GM21576 (cell line): ENCODE measurements at regions not wholly inside any gene's neighbourhood (a gene's known extent, or its start where the extent isn't known, plus 50 kb on each side); places are given as distances from the start of the nearest gene placed in this dataset.
"Not testable (repeated sequence)": the region's sequence is repeated elsewhere in the genome, so short reads cannot be mapped to it uniquely, and the experiment has no call there.

Experiments
- ATAC-seq: cut with Tn5 transposase; IDR thresholded peaks from one replicate; pipeline ENCODE4 v1.9.1; 2021; ENCODE audit warnings: mild to moderate bottlenecking, moderate library complexity; ENCODE audit not compliant: unreplicated experiment

DNA sequence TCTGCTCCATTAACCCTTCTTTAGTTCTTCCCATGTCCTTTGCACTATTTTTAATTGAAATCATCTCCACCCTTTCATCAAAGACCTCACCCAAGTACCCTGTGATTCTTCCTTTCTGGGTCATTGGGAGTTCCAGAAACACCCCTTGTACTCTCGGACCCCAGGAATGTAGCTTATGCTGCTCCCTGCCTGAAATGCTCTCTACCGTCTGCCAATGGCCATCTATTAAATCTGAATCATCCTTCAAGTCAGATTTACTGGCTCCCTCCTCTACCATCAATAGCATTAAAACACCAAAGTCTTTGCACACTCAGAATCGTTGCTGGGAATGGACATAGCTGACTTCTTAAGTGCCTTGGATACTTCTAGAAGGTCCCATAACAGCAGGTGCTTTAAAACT, 73.2 kb upstream of the GADD45A start:
- ATAC-seq: no peak

DNA sequence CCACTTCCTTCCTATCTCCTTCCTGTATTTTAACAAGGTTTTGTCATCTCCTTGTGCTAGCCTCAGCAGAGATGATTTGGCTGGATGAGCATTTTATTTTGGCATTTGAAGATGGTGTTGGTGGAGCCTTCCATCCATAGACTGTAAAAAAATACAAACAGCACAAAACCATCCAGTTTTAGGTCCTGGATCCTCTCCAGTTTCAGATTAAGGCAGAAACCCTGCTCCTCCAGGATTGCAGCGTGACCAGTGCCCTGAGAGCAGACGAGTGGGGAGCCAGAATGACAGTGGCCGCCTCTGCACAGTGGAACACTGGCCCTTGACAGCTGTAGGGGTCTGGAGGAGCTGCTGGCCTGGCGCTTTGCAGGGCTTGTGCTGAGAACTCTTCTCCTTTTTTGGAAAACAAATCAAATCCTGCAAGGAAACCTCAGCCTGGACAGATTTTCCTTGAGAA, 72.2 kb upstream of the GADD45A start:
- no peak for ATAC-seq

DNA sequence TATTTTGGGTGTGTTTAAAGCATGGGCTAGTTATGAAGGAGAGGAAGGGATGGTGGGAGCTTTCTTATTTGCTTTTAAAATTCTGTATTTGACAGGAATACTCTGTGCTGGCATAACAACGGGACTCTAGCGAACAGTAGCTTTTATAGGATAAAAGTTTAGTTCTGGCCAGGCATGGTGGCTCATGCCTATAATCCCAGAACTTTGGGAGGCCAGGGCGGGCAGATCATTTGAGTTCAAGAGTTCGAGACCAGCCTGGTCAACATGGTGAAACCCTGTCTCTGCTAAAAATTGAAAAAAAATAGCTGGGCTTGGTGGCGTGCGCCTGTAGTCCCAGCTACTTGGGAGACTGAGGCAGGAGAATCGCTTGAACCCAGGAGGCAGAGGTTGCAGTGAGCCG, 71.5 kb upstream of the GADD45A start:
- not testable (repeated sequence) for ATAC-seq

GRCh38 chr1:67614511-67614934, 70.5 kb upstream of the GADD45A start:
- ATAC-seq: no peak

GRCh38 chr1:67615886-67616285, 69.1 kb upstream of the GADD45A start:
- ATAC-seq: no peak

GRCh38 chr1:67616394-67616985, 68.5 kb upstream of the GADD45A start:
- no peak for ATAC-seq

GRCh38 chr1:67618285-67619018, 66.5 kb upstream of the GADD45A start:
- no peak for ATAC-seq

- no peak for ATAC-seq
Observed at GRCh38 chr1:67619080-67619479, 65.9 kb upstream of the GADD45A start.

DNA sequence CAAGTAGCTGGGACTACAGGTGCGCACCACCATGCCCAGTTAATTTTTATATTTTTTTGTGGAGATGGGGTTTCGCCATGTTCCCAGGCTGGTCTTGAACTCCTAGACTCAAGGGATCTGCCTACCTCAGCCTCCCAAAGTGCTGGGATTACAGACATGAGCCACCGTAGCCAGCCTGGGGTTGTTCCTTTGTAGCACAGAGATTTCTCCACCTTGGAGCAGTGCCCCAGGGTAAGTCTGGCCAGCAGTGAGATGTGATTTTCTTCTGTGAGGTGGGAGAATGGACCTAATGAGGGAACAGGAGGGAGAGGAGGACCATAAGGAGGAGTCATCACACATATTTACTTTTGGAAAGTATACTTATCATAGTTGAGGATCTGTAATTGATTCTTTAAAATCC, 61.1 kb upstream of the GADD45A start:
- no peak for ATAC-seq

DNA sequence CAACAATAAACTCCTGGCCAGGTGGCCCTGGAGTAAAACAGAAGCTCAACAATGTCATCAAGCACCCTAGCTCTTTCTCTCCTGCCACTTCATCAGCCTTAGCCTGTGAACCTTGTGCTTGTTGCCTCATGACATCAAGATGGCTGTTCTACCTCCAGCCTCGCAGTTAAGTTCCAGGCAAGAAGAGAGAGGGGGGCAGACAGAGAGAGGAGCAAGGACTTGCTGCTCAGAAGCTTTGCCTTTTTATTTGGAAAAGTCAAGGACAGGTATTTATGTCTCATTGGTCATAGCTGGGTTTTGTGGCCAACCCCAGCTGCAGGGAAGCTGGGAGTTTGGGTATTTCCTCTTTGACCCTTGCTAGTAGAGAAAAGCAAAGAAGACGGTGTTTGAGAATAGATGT, 60.3 kb upstream of the GADD45A start:
- no peak for ATAC-seq

DNA sequence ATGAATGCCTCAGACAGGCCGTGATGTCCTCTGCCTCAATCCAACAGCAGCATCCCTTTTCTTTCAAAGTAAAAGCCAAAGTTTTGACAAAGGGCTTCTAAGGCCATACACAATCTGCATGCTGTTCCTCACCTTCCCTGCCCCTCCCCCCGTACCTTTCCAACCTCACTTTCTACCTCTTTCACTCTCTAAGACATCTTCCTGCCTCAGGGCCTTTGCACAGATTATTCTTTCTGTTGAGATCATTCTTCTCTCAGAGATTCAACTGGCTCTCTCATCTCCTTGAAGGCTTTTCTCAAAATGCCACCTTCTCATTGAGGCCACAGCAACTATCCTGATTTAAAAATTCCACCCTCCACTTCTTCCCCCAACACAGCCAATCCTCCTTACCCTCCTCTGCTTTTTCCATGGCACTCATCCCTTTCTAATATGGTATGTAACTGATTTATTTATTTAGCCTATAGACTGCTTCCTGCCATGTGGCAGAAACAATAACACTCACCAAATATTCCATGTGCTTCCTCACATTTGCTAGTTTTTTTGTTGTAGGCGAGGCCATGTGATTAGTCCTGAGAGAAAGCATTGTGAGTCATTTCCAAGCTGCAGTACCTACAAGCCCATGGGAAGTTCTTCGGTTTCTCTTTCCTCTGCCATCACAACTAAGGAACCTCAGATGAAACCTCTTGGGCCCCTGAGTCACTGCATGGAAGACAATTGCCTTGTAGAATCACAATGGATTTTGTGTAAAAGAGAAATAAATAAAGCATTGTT, 58.7 kb upstream of the GADD45A start:
- no peak for ATAC-seq

- ATAC-seq: no peak
Observed at GRCh38 chr1:67626861-67627235, 58.2 kb upstream of the GADD45A start.

DNA sequence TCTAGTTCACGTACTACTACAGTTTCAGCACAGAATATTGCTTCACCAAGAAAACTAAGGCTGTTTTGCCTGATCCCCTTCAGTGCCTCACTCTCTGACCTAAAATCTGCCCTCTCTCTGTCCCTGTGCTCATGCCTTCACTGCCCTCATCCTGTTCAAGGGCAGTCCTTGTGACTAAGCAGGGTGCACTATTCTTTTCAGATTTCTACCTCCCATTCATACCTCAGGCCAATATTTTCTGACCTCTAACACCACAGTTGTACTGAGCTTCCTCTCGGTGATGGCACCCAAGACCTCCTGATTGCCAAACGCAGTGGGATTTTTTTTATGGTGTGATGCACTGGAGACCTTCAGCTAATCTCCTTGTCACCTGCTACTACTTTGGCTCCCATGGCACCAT, 57.7 kb upstream of the GADD45A start:
- ATAC-seq: no peak

GRCh38 chr1:67627906-67628305, 57.1 kb upstream of the GADD45A start:
- no peak for ATAC-seq

- ATAC-seq: no peak
Observed at GRCh38 chr1:67629370-67630075, 55.5 kb upstream of the GADD45A start.

- ATAC-seq: no peak
Observed at GRCh38 chr1:67630438-67631045, 54.5 kb upstream of the GADD45A start.

- ATAC-seq: no peak
Observed at GRCh38 chr1:67632356-67632755, 52.6 kb upstream of the GADD45A start.

DNA sequence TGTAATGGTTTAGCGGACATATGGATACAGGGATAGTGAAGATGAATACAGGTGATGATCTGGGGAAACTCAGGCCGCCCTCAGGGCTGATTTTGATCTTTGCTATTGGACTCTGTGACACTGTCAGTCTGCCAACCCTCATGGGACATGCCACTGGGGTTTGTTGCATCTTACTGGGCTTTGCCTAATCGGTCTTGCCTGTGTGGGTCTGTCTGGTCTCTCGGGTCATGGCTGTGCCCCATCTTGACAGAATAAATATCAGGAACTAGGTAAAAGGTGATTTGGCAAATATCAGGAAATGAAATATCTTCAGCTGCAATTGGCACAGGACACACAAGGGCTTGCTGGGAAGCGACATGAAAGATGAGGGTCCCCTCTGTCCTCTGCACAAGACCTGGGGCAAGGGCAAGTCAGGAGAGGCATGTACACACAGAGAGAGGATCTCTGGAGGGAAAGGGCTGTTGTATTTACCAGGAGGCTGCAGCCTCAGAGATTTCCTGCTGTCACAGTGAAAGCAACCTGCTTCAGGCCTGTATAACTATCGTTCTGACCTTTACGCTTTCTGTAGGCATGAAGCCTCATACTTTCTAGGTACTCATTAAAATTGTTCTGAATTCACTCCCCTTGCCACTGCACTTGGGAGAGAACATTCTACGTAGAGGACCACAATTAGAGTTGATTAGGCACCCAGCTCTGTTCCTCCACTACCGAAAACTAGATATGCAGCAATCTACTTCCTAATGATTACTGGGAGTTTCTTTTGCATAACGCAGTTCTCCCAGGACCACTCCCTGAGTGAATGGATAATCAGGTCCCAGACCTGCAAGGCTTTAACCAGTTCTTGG, 52.0 kb upstream of the GADD45A start:
- no peak for ATAC-seq

- ATAC-seq: no peak
Observed at GRCh38 chr1:67634396-67634935, 50.5 kb upstream of the GADD45A start.
